Upper lobe of left lung (tissue), 4 donors: ENCODE measurements at regions not wholly inside any gene's neighbourhood (a gene's known extent, or its start where the extent isn't known, plus 50 kb on each side); places are given as distances from the start of the nearest gene placed in this dataset.

ENCODE experiments used
- CTCF ChIP-seq, 6 experiments: fragments of 450-650 bp in 4 of 6; fragments of 200-600 bp in 2 of 6; sonication (generic) in 2 of 6; IDR thresholded peaks; one replicate each; pipeline ENCODE4 v1.5.1; 2016 to 2019; ENCODE audit warnings: antibody characterized with exemption in 6 of 6
- EP300 ChIP-seq, 4 donors: sonication (generic); formaldehyde crosslinking; IDR thresholded peaks; one replicate each; pipeline ENCODE4 v1.5.1; 2017; ENCODE audit warnings: antibody characterized with exemption in 4 of 4, control low read depth in 2 of 4
- POLR2A ChIP-seq, 4 donors: fragments of 450-650 bp; IDR thresholded peaks; one replicate each; pipeline ENCODE4 v1.5.1; 2016 to 2017; ENCODE audit warnings: antibody characterized with exemption in 4 of 4, mild to moderate bottlenecking in 2 of 4
- POLR2AphosphoS5 ChIP-seq, 2 donors: sonication (generic); formaldehyde crosslinking; IDR thresholded peaks; one replicate each; pipeline ENCODE4 v1.5.1; 2017; ENCODE audit warnings: antibody characterized with exemption in 2 of 2

- TF ChIP-seq CTCF (IDR thresholded peaks at IDR 0.05) = no peak
- TF ChIP-seq POLR2AphosphoS5 (IDR thresholded peaks at IDR 0.05) = no peak
- no peak for TF ChIP-seq EP300 (IDR thresholded peaks at IDR 0.05)
- no peak for TF ChIP-seq POLR2A (IDR thresholded peaks at IDR 0.05)
Observed at GRCh38 chr10:110411047-110411410, 86.7 kb upstream of the DUSP5 start.
